Gastrocnemius medialis (tissue), 4 donors: ENCODE measurements at regions not wholly inside any gene's neighbourhood (a gene's known extent, or its start where the extent isn't known, plus 50 kb on each side); places are given as distances from the start of the nearest gene placed in this dataset.
"Not testable (repeated sequence)": the region's sequence is repeated elsewhere in the genome, so short reads cannot be mapped to it uniquely, and the experiment has no call there.

Experiments used
- ATAC-seq, 2 donors: fragments of 150-250 bp; one replicate each; pipeline ENCODE4 v1.9.1; 2016
- DNase-seq, 2 donors: peaks; one replicate each; pipeline ENCODE4 v3.0.0-alpha.2; 2019
- H3K27ac ChIP-seq, 4 donors: fragments of 200-600 bp; sonication (generic); 1 replicate in 1 of 4; 2 replicates in 3 of 4; pipeline ENCODE4 v1.5.1; 2016 to 2018; ENCODE audit warnings: mild to moderate bottlenecking in 2 of 4, moderate library complexity in 1 of 4
- H3K27me3 ChIP-seq, 3 donors: fragments of 200-600 bp; sonication (generic) in 2 of 3; 1 replicate in 1 of 3; 2 replicates in 2 of 3; pipeline versions ENCODE4 v1.5.1 to v1.6.0; 2016 to 2019; ENCODE audit warnings: mild to moderate bottlenecking in 1 of 3, moderate library complexity in 1 of 3
- H3K36me3 ChIP-seq, 2 donors: fragments of 200-600 bp; sonication (generic) in 1 of 2; one replicate each; pipeline ENCODE4 v1.5.1; 2017 to 2018
- H3K4me1 ChIP-seq, 2 donors: fragments of 200-600 bp; sonication (generic) in 1 of 2; one replicate each; pipeline ENCODE4 v1.5.1; 2016 to 2017; ENCODE audit warnings: mild to moderate bottlenecking in 2 of 2
- H3K4me3 ChIP-seq, 4 donors: fragments of 200-600 bp; sonication (generic) in 3 of 4; 1 replicate in 1 of 4; 2 replicates in 3 of 4; pipeline ENCODE4 v1.5.1; 2016 to 2019; ENCODE audit warnings: mild to moderate bottlenecking in 2 of 4
- H3K9me3 ChIP-seq, 3 donors: fragments of 200-600 bp; sonication (generic) in 2 of 3; 1 replicate in 1 of 3; 2 replicates in 2 of 3; pipeline ENCODE4 v1.5.1; 2016 to 2019
- CTCF ChIP-seq, 5 experiments: fragments of 450-650 bp in 3 of 5; fragments of 200-600 bp in 2 of 5; sonication (generic) in 2 of 5; IDR thresholded peaks in 4 of 5; conservative IDR thresholded peaks in 1 of 5; 1 replicate in 4 of 5; 2 replicates in 1 of 5; pipeline ENCODE4 v1.5.1; 2016 to 2019; ENCODE audit warnings: antibody characterized with exemption in 5 of 5, mild to moderate bottlenecking in 3 of 5, moderate library complexity in 3 of 5
- POLR2A ChIP-seq, 2 donors: fragments of 450-650 bp; IDR thresholded peaks; one replicate each; pipeline ENCODE4 v1.6.1; 2017; ENCODE audit warnings: antibody characterized with exemption in 2 of 2, mild to moderate bottlenecking in 2 of 2, moderate library complexity in 2 of 2
- in situ Hi-C, 4 donors: fragments of 200-750 bp; cut with MboI; loops; one replicate each; pipeline versions ENCODE4 v1.15.0 to v1.8.0; 2017; ENCODE audit warnings: low sequenced_read_pairs in 4 of 4
- intact Hi-C: fragments of 100-400 bp; cut with DNase I; formaldehyde crosslinking; loops from one replicate; pipeline ENCODE4 v1.15.1; 2023; ENCODE audit warnings: low total_unique reads

DNA sequence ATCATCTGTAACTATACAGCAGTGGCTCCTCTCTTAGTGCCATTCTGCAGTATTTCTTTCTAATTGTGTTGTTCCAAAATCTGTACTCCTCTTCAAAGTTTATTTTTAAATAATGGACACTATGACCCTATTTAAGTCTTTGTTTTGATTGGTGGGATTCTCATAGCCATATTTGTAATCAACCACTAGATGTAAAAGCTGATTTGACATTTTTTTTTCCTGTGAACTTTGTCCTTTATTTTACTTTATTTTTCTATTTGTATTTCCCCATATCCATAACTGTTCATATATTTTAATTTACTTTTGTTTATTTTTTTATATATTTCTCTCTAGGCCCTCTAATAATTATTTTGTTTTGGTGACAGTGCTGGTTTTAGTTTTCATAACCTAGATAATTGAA is 544.4 kb downstream of the KCNJ2 start:
- H3K4me1 ChIP-seq, result no peaks in the 10 kb centered on the region
- H3K9me3 ChIP-seq, result no peaks in the 10 kb centered on the region
- H3K4me3 ChIP-seq, result no peak overlapping the region
- intact Hi-C loops (no loop called here), in situ Hi-C loops (no loop called here)
- DNase-seq (no peak), ATAC-seq (no peak)
- TF ChIP-seq POLR2A (IDR thresholded peaks at IDR 0.05) (no peak), CTCF (IDR thresholded peaks at IDR 0.05 in 4 of 5, conservative IDR thresholded peaks at IDR 0.05 in 1 of 5) (no peak)
- no peaks in the 10 kb centered on the region for H3K27me3 ChIP-seq
- no peak overlapping the region for H3K27ac ChIP-seq
- no peaks in the 10 kb centered on the region for H3K36me3 ChIP-seq

DNA sequence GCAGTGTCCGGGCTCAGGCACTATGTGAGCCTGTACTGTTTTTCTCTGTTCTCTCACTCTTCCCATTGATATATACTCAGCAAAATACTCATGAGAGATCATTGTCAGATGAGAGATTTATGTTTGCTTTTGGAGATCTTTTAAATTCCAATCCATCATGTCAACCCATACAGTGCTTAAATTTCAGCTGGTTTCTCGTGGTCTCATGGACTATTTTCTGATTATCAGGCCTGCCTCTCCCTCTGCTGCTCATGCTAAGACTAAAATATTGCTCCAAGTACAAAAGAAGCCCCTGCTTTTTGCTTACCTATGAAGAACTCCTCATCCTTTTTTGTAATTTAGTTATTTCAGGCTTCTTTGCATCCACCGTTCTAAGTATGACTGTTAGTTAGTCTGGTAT is 547.2 kb downstream of the KCNJ2 start:
- no peaks in the 10 kb centered on the region for H3K4me1 ChIP-seq
- DNase-seq, result no peak
- H3K9me3 ChIP-seq, result no peaks in the 10 kb centered on the region
- intact Hi-C loops (no loop called here), in situ Hi-C loops (no loop called here)
- H3K4me3 ChIP-seq, result no peak overlapping the region
- H3K27me3 ChIP-seq, result no peaks in the 10 kb centered on the region
- ATAC-seq, result no peak
- TF ChIP-seq POLR2A (IDR thresholded peaks at IDR 0.05) (no peak), CTCF (IDR thresholded peaks at IDR 0.05 in 4 of 5, conservative IDR thresholded peaks at IDR 0.05 in 1 of 5) (no peak)
- no peaks in the 10 kb centered on the region for H3K36me3 ChIP-seq
- no peak overlapping the region for H3K27ac ChIP-seq

DNA sequence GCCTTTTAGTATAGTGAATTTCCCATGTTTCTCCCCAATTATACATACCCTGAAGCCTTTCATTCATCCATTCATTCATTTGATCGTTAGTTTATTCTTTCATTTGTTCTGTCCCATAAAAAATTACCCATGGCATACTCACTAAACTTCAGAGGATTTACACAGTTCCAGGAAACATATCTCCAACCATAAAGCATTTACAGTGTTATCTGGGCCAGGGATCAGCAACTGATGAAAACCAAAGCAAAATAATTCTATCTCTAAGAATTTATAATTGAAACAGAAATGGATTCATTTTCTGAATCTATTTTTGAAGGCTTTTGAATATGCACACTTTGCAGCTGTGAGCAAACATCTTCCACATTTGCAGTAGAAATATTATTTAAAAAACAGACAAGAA is 547.7 kb downstream of the KCNJ2 start:
- no peaks in the 10 kb centered on the region for H3K27me3 ChIP-seq
- DNase-seq (no peak), ATAC-seq (no peak)
- intact Hi-C loops, result no loop called here
- H3K4me1 ChIP-seq, result no peaks in the 10 kb centered on the region
- H3K27ac ChIP-seq, result no peak overlapping the region
- H3K36me3 ChIP-seq, result no peaks in the 10 kb centered on the region
- in situ Hi-C loops, result no loop called here
- H3K9me3 ChIP-seq, result no peaks in the 10 kb centered on the region
- no peak overlapping the region for H3K4me3 ChIP-seq
- TF ChIP-seq CTCF (IDR thresholded peaks at IDR 0.05 in 4 of 5, conservative IDR thresholded peaks at IDR 0.05 in 1 of 5) (no peak), POLR2A (IDR thresholded peaks at IDR 0.05) (no peak)

DNA sequence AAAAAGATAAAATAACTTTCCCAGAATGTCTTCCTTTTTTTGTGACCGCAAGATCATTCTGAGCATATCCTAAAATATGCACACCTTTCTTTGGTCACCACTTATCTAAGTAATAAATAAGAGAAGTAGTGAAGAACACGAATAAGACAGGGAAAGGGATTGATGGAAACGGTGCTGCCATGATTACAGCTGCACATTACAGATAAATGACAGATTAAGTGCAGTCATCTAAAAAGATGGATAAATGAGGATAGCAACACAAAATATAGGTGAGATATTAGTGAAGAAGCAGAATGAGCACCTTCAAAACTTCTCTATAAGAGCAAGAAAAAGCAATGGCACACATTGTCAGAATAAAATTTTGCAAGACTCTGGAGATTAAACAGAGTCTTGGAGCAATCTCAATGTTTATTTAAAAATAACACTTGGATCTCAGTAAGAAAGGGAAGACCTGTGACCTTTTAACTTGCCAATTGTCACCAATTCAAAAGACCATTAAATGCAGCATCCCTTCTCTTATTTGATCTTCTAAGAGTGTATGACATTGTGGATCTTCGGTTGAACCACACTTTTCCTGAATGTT is 567.1 kb downstream of the KCNJ2 start:
- no peak overlapping the region for H3K4me3 ChIP-seq
- H3K27me3 ChIP-seq, result no peaks in the 10 kb centered on the region
- no peak overlapping the region for H3K27ac ChIP-seq
- ATAC-seq (no peak), DNase-seq (no peak)
- in situ Hi-C loops (no loop called here), intact Hi-C loops (no loop called here)
- no peaks in the 10 kb centered on the region for H3K36me3 ChIP-seq
- H3K4me1 ChIP-seq, result no peaks in the 10 kb centered on the region
- H3K9me3 ChIP-seq, result no peaks in the 10 kb centered on the region
- TF ChIP-seq CTCF (IDR thresholded peaks at IDR 0.05 in 4 of 5, conservative IDR thresholded peaks at IDR 0.05 in 1 of 5) (no peak), POLR2A (IDR thresholded peaks at IDR 0.05) (no peak)

- in situ Hi-C loops, result no loop called here
Observed at GRCh38 chr17:70739065-70739464, 569.7 kb downstream of the KCNJ2 start.

GRCh38 chr17:70746574-70746973 is 577.2 kb downstream of the KCNJ2 start:
- DNase-seq, H3K27me3 ChIP-seq, in situ Hi-C loops, H3K9me3 ChIP-seq, H3K4me3 ChIP-seq, intact Hi-C loops, H3K27ac ChIP-seq, ATAC-seq, H3K4me1 ChIP-seq, H3K36me3 ChIP-seq: not testable (repeated sequence)

More at GRCh38 chr17:70739065-70739464, 569.7 kb downstream of the KCNJ2 start:
- Histone ChIP-seq H3K27ac (no peak overlapping the region), H3K9me3 (no peaks in the 10 kb centered on the region), H3K27me3 (no peaks in the 10 kb centered on the region), H3K4me3 (no peak overlapping the region), H3K36me3 (no peaks in the 10 kb centered on the region), H3K4me1 (no peaks in the 10 kb centered on the region)
- no peak for DNase-seq
- intact Hi-C loops, result no loop called here
- ATAC-seq, result no peak
- no peak for TF ChIP-seq POLR2A (IDR thresholded peaks at IDR 0.05)
- TF ChIP-seq CTCF (IDR thresholded peaks at IDR 0.05 in 4 of 5, conservative IDR thresholded peaks at IDR 0.05 in 1 of 5), result no peak
